ENCODE measurements at regions not wholly inside any gene's neighbourhood (a gene's known extent, or its start where the extent isn't known, plus 50 kb on each side); places are given as distances from the start of the nearest gene placed in this dataset.

DNA sequence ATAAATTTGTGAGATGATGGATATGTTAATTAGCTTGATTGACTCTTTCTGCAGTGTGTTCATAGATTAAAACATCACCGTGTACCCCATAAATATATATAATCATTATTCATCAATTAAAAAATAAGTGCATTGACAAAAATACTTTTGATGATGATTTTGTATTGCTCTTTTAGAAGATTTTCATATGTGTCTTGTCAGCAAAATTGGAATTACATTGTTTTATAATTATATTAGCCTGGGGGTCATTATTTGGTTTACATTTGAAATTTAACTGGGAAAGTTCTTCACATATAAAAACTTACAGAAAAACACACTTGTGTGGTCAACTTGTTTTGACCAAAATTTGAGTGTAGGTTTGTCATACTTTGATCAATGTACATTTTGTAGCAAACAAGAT lies 614.6 kb upstream of the ITGA1 start:
- H3K4me3 ChIP-seq: no peak overlapping the region
- H3K4me1 ChIP-seq: no peaks in the 10 kb centered on the region
- no peaks in the 10 kb centered on the region for H3K27me3 ChIP-seq (replicated peaks in 1 of 7)
- TF ChIP-seq, protein P1, sequence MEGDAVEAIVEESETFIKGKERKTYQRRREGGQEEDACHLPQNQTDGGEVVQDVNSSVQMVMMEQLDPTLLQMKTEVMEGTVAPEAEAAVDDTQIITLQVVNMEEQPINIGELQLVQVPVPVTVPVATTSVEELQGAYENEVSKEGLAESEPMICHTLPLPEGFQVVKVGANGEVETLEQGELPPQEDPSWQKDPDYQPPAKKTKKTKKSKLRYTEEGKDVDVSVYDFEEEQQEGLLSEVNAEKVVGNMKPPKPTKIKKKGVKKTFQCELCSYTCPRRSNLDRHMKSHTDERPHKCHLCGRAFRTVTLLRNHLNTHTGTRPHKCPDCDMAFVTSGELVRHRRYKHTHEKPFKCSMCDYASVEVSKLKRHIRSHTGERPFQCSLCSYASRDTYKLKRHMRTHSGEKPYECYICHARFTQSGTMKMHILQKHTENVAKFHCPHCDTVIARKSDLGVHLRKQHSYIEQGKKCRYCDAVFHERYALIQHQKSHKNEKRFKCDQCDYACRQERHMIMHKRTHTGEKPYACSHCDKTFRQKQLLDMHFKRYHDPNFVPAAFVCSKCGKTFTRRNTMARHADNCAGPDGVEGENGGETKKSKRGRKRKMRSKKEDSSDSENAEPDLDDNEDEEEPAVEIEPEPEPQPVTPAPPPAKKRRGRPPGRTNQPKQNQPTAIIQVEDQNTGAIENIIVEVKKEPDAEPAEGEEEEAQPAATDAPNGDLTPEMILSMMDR (IDR thresholded peaks at IDR 0.05 in 8 of 11, conservative IDR thresholded peaks at IDR 0.05 in 3 of 11): no peak
- no peak for TF ChIP-seq POLR2AphosphoS5 (IDR thresholded peaks at IDR 0.05)
- TF ChIP-seq POLR2A (IDR thresholded peaks at IDR 0.05): no peak
- no peak for DNase-seq
- 82 to 98% (median 94%) methylated on average over 1 of the region's 1 CpG for WGBS, 5 donors
- no peaks in the 10 kb centered on the region for H3K36me3 ChIP-seq
- H3K27ac ChIP-seq: no peak overlapping the region
- intact Hi-C loops (cut with DNase I; ENCODE audit: low total_unique reads): no loop called here
- H3K9me3 ChIP-seq: peaks cover 0 to 8% (median 5%) of the 10 kb centered on the region in 8 donors

DNA sequence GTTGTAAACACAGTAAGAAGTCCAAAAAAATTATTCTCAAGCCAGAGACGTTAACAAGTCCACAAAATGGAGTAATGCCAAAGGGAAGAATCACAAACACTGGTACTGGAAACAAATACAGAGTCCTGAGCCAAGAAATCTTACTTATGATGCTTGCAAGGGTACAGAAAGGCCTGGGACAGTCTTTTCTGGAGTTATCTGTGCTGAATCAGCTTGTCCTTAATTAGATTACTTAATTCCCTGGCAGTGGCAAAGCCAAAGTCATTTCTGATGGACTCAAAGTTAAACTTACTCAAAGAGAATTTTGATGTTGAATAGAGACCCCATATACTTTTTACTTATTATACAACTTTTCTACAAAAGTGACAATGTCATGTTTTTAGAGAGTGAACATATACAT lies 610.5 kb upstream of the ITGA1 start:
- Histone ChIP-seq H3K27ac (no peak overlapping the region), H3K27me3 (replicated peaks in 1 of 7) (no peaks in the 10 kb centered on the region), H3K36me3 (no peaks in the 10 kb centered on the region), H3K4me3 (no peak overlapping the region), H3K9me3 (no peaks in the 10 kb centered on the region), H3K4me1 (no peaks in the 10 kb centered on the region)
- no peak for DNase-seq
- 39 to 73% (median 58%) methylated on average over 1 of the region's 1 CpG for WGBS, 5 donors
- TF ChIP-seq POLR2A (IDR thresholded peaks at IDR 0.05): no peak
- TF ChIP-seq POLR2AphosphoS5 (IDR thresholded peaks at IDR 0.05): no peak
- TF ChIP-seq, protein P1 (IDR thresholded peaks at IDR 0.05 in 8 of 11, conservative IDR thresholded peaks at IDR 0.05 in 3 of 11): no peak
- intact Hi-C loops (cut with DNase I; ENCODE audit: low total_unique reads): no loop called here

DNA sequence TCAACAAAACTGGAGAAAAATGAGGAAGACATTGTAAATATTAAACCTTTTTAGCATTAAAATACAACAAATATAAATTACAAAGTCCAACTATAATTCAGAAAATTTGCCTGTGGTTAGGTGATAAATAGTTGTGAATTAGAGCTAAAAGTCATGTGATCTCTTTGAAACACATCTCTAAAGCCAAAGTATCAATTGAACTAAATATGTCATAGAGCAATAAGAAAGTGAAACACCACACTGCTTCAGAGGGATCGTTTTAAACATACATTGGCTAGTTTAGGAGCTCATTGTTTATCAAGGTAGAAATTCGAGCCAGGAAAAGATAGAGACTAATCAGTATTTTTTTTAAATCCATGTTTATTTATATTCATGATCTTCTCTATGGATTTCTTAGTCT lies 606.3 kb upstream of the ITGA1 start:
- H3K27ac ChIP-seq: no peak overlapping the region
- TF ChIP-seq POLR2AphosphoS5 (IDR thresholded peaks at IDR 0.05): no peak
- no peak for TF ChIP-seq POLR2A (IDR thresholded peaks at IDR 0.05)
- TF ChIP-seq, protein P1 (IDR thresholded peaks at IDR 0.05 in 8 of 11, conservative IDR thresholded peaks at IDR 0.05 in 3 of 11): no peak
- WGBS, 5 donors: 47 to 58% (median 51%) methylated on average over 2 of the region's 2 CpGs
- no peaks in the 10 kb centered on the region for H3K4me1 ChIP-seq
- H3K9me3 ChIP-seq: peaks cover 0 to 13% (median 0%) of the 10 kb centered on the region in 8 donors
- no peaks in the 10 kb centered on the region for H3K27me3 ChIP-seq (replicated peaks in 1 of 7)
- no peak for DNase-seq
- intact Hi-C loops (cut with DNase I; ENCODE audit: low total_unique reads): no loop called here
- H3K4me3 ChIP-seq: no peak overlapping the region
- no peaks in the 10 kb centered on the region for H3K36me3 ChIP-seq

DNA sequence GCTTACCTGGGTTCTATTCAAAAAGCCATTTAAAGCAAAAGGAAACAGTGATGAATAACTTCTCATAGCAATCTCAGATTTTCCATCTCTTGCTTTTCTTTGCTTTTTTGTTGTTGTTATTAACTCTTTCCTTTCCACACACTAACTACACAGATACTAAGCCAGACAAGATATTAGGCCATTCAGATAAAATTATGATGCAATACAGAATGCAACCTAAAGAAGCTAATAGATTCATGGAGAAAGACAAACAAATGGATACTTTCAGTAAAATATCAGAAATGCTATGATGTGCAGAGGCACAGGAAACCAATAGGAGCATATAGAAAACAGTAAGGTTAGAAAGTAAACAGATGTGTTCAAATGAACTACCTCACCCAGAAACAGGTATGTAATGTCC lies 597.0 kb upstream of the ITGA1 start:
- no peaks in the 10 kb centered on the region for H3K4me1 ChIP-seq
- H3K27me3 ChIP-seq (replicated peaks in 1 of 7): no peaks in the 10 kb centered on the region
- TF ChIP-seq POLR2AphosphoS5 (IDR thresholded peaks at IDR 0.05): no peak
- no peak for TF ChIP-seq POLR2A (IDR thresholded peaks at IDR 0.05)
- TF ChIP-seq, protein P1 (IDR thresholded peaks at IDR 0.05 in 8 of 11, conservative IDR thresholded peaks at IDR 0.05 in 3 of 11): no peak
- no peak overlapping the region for H3K4me3 ChIP-seq
- no peak overlapping the region for H3K27ac ChIP-seq
- intact Hi-C loops (cut with DNase I; ENCODE audit: low total_unique reads): no loop called here
- DNase-seq: no peak
- H3K36me3 ChIP-seq: no peaks in the 10 kb centered on the region
- no peaks in the 10 kb centered on the region for H3K9me3 ChIP-seq
